HPDE6-E6E7 (cell line): ENCODE measurements at regions not wholly inside any gene's neighbourhood (a gene's known extent, or its start where the extent isn't known, plus 50 kb on each side); places are given as distances from the start of the nearest gene placed in this dataset.
"Not testable (repeated sequence)": the region's sequence is repeated elsewhere in the genome, so short reads cannot be mapped to it uniquely, and the experiment has no call there.

ENCODE experiments used
- DNase-seq: peaks from one replicate; pipeline ENCODE4 v3.0.0; 2011; ENCODE audit warnings: missing footprints; ENCODE audit errors: extremely low spot score

DNA sequence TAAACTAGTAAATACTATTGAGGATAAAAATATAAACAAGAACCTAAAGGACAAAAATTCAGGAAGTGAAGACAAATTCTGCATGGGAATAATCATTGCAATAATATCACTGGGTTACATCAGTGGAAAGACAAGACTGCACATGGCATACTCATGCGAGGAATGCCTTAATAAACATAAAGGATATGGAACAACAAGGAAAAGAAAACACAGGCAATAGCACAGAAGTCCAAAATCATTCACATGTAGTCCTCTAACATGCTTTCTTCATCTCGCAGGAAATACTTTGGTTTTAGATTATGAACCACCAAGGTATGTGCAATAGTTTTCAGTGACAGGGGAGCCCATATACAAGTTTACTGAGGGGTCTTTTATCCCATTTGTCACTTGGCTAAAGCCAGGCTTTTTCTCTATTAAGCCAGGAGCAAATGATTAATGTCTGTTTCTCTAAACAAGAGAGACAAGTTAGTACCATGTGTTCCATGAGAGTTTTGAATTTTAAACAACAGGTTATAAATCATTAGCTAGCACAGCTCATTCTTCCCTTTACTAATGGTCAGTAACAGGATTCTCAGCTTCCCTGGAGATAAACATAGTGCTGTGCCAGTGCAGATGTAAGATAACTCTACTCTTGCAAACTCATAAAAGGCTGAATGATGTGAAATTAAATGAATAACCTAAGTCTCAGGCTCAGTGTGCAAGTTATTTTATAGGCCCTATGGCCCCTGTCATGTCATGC is 353.6 kb upstream of the FSIP2 start:
- no peak for DNase-seq

DNA sequence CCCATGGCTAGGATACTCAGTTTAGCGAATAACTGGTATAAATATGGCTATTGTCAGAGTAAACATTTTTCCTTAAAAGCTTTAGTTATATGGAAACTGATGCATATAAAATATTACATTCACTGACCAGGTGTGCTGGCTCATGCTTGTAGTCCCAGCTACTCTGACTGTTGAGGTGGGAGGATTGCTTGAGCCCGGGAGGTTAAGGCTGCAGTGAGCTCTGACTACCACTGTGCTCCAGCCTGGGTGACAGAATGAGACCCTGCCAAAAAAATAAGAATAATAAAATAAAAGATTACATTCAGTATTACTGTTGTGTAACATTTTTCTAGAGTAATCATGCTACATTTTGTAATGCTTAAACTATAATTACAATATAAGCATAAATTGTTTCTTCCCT is 350.4 kb upstream of the FSIP2 start:
- DNase-seq = no peak

DNA sequence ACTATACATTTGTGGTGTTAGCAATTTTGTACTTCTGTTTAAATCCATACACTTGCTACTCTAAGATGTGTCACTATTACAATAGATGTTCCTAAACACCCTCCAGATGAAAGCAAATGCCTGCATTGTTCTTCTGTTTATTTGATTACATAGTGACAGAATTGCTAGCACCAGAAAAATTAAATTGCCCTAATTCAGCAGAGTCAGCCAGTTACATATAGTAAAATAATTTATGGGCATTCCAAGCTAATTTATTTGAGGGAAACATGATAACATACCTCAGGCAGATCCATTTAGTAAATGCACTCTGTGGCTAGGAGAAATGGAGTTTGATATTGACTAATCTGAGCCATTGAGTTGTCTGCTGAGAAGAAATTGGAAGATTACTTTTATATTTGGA is 347.1 kb upstream of the FSIP2 start:
- no peak for DNase-seq

DNA sequence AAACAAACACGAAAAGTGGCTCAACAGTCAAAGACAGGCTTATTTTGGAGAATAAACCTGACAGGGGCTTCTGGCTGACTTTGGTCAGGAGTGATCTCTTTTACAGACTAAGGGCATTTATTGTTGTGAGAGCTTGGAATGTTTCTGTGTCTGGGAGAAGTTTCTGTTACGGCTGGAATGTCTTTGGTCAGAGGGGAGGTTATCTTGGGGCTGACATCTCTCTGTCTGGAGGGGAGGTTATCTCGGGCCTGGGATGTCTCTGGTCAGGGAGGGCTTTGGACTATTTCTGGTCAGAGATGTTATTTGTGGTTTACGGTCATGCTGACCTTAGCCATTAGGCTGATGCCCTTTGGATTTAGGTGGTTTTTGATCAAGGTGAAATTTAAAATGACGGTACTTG is 345.5 kb upstream of the FSIP2 start:
- no peak for DNase-seq

DNA sequence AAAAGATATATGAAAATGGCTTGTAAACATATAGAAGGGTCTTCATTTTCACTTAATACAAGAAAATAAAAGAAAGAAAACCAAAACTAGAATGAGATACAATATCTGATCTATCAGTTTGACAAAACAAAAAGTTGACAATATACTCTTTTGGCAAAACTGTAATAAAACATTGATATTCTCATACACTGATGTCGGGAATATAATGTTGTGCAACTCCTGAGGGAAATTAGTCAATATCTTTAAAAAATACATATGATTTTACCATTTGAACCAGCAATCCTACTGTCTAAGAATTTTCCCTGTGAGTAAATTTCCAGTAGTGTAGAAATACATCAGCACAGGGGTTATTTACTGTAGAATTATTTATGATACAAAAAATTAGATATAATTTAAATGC is 336.1 kb upstream of the FSIP2 start:
- DNase-seq = no peak

DNA sequence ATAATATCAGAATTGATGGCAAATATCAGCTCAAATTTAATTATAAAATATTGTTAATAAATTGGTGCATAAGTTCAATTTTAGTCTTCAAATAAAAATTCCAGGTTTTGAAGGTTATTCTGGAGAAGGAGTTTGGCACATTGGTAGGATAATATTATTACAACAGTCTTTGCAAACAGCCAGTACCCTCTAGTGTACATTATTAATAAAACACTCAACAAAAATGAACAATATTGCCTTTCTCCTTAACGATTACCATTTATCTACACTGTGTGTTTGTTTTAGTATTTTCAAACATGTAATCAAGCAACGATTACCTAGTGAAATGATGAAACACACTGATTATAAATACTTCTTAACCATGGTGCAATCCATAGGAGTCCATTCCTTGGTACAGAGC is 334.0 kb upstream of the FSIP2 start:
- DNase-seq = no peak

DNA sequence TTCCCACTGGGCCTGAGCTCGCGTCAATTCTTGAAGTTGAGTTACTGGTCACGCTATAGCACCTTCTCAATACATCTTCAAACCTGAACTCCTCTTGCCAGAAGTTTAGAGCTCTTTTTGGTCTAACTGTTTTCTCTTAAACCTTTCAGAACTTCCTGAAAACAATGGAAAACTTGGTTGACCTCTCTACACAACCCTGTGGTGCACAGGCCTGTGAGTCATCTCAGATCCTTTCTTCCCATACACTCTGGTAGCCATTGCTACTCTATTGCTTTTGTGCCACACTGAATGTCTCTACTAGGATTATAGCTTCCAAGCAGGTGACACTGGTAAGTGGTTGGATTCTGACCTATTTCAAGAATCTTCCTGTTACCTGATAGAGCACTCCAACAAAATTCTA is 321.5 kb upstream of the FSIP2 start:
- no peak for DNase-seq

DNA sequence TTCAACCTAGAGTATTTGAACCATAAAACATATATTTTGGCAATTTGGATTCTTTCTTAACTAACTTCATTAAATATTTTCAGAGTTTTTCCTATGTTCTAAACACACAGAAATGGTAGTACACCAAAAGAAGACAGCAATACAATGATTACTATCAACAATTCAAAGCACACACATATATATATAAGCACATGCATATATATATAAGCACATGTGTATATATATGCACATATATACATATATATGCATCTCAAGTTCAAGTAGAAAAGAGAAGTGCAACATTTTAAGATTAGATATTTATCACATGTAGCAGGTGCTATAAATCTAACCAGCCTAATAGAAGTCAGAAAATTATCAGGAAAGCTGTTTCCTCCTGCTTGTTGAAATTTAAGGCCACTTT is 320.9 kb upstream of the FSIP2 start:
- no peak for DNase-seq

DNA sequence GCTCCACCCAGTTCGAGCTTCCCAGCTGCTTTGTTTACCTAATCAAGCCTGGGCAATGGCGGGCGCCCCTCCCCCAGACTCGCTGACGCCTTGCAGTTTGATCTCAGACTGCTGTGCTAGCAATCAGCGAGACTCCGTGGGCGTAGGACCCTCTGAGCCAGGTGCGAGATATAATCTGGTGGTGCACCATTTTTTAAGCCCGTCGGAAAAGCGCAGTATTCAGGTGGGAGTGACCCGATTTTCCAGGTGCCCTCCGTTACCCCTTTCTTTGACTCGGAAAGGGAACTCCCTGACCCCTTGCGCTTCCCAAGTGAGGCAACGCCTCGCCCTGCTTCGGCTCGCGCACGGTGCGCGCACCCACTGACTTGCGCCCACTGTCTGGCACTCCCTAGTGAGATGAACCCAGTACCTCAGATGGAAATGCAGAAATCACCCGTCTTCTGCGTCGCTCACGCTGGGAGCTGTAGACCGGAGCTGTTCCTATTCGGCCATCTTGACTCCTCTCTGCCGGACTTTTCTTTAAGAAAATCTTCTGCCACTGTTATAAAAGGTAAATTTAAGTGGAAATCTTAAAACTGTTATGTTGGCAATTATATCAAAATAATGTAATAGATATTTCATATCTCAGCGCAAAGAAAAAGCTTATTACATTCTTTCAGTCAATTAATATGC is 313.5 kb upstream of the FSIP2 start:
- DNase-seq = not testable (repeated sequence)

DNA sequence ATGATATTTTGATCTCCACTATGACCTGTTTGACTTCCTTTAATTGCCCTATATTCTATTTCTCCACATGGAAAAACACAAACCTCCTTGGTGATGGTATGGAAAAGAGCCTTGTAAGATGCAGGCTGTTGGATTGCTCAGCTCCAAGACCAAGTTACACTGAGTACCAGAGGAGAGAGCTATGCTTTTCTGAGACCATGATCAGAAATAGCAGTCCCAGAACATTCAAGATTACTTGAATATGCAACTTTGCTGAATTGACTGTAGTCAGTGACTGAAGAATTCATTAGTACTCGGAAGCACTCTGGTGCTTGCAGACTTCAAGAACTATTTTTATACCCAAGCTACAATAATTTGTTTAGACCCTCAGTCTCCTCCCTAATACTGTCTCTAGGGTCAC is 310.6 kb upstream of the FSIP2 start:
- DNase-seq = no peak

DNA sequence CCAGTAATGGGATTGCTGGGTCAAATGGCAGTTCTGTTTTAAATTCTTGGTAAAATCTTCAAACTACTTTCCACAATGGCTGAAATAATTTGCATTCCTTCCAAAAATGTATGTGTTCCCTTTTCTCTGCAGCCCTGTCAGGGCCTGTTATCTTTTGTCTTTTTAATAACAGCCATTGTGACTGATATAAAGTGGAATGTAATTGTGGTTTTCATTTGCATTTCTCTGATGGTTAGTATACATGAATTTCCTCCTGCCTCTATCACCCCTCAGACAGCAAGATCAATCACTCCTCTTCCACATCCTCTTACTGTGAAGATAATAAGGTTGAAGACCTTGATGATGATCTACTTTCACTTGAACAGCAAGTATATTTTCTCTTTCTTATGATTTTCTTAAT is 304.8 kb upstream of the FSIP2 start:
- peak; percentile 8 for DNase-seq

DNA sequence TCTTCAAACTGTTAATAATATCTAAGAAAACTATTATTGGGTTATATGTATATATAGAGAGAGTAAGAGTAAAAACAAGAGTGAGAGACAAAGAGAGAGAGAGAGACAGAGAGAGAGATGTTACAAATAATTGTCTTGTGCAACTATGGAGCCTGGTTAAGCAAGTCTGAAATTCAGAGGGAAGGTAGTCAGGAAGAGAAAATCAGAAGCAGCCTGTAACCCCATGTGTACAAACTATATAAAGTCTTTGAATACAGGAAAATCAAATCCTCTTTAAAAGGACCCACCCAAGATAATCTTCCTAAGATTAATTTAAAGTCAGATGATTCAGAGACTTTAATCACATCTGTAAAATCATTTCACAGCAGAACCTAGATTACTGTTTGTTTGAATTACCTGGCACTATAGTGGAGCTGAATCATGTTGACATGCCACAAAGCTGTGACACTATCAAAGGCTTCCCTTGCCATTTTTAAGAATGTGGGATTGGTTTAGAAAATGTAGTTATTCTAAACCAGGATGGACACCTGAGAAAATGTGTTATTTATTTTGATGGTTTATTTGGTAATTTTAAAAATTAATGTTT is 301.7 kb upstream of the FSIP2 start:
- DNase-seq = no peak

DNA sequence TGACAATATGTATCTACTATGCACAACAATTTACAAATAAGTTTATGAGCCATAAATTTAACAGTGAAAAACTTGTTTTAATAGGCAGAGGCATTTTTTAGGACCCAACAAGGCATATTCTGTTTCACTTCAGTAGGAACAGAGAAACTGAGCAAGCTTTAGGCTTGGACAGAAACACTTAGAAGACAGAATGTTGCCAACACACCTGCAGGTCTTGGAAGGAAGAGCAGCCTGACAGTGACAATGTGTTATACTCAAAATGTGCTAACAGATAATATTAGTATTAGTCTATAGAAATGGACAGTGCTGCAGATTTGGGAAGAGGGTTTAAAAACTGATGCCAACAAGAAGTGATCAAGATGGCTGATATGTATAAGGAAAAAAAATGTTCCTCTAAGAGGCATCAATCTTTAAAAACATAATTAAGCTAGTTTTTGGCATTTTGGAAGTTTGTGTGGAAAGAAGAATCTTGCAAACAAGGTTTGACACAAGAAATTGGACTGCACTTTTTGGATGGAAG is 297.1 kb upstream of the FSIP2 start:
- DNase-seq = no peak

DNA sequence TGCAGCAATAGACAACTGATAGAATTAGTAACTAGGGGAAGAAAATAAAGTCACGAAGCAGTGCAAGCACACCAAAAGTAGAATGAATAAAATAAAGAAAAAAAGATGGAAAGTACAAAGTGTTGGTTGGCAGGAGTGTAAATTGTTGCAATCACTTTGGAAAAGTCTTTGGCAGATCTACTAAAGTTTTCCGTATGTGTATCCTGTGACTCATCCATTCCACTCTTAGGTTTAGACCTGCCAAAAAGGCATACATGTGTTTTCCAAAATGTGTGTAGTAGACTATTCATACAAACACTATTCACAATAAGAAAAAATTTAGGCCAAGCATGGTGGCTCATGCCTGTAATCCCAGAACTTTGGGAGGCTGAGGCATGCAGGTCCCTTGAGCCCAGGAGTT is 282.1 kb upstream of the FSIP2 start:
- DNase-seq = peak; percentile 15

DNA sequence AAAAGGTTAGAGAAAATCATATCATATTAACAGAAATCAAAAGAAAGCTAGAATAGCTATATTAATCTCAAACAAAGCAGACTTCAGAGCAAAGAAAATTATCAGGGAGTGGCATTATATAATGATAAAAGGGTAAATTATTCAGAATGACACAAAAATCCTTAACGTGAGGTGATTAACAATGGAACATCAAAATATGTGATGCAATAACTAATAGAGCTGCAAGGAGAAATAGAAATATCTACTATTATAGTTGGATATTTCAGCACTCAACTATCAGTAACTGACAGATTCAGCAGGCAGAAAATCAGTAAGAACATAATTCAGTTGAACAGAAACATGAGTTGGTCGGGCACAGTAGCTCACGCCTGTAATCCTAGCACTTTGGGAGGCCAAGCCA is 275.1 kb upstream of the FSIP2 start:
- DNase-seq = no peak

DNA sequence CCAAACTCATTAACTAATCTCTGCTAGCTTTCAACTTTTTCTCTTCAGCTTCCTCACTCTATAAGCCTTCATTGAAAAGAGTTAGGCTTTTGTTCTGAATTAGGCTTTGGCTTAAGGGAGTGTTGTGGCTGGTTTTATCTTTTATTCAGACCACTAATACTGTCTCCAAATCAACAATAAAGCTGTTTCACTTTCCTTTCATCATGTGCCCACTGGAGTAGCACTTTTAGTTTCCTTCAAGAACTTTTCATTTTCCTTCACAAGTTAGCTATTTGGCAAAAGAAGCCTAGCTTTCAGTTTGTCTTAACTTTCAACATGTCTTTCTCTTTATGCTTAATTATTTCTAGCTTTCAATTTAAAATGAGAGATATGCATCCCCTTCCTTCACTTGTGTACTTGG is 271.7 kb upstream of the FSIP2 start:
- DNase-seq = no peak

DNA sequence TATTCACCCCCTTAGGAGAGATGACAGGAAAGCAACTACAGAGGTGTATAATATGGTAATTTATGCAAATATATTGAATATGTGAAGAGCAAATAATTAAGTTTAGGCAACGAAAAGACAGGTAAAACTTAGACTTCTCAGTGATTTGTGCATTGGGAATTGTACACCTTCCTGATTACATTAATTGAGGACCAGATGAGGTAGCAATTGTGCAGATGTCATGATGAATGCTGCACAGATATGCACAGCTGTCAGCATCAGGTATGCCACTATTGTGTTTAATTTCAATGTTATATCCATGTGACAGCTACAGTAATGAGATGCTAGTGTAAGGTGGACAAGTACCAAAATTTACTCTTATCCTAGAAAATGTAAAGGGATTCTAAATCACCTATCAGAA is 267.2 kb upstream of the FSIP2 start:
- DNase-seq = no peak

DNA sequence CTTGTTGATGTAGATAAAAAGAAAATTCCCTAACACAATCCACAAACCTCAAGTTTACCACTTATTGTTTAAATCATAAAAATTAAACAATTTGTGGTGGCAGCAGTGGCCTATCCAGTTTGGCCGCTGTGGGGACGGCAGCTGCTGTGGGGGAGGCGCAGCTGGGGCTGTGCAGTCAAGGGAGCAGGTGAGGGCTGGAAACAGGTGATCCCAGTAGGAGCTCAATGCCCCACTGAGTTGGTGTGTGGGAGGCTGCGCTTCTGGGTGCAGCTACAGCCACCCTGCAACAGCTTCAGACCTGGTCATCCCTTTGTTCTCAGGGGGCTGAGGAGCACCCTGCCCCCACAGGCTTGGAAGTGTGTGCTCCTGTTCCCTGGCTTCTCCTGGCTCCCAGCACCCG is 266.0 kb upstream of the FSIP2 start:
- DNase-seq = no peak

DNA sequence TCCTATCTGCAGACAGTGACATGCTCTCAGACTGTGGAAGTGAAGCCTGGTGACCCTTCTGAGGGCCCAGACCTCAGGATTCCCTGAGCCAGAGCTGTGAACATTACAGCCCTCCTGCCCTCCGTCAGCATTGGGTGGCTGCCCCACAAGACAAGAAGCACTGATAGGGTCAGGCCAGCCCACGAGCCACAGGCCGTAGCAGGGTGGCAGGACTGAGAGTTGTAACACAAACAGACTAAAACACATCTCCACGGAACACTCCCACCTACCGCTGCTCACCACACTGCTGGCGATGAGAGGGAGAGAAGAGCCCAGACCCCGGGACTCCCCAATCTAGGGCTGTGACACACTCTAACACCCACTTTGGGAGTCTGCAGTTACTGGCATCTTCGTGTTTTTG is 264.8 kb upstream of the FSIP2 start:
- DNase-seq = no peak

DNA sequence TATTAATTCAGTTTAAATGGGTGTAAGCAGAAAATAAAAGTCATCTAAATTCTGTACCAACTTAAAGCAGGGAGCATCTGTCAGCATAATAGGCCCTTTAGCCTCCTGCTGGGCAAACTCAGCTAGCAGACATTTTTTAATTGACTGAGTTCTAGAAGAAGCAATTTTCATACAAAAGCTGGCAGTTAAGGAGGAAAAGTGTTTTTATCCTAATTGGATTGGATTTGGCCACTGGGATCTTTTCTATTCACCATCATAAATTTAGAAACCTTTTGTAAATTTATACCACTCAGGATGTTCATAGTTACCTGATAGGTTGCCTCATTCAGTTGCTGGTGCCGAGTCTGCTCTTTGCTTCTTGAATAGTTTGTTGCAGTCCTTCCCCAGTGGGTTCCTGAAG is 262.7 kb upstream of the FSIP2 start:
- no peak for DNase-seq

DNA sequence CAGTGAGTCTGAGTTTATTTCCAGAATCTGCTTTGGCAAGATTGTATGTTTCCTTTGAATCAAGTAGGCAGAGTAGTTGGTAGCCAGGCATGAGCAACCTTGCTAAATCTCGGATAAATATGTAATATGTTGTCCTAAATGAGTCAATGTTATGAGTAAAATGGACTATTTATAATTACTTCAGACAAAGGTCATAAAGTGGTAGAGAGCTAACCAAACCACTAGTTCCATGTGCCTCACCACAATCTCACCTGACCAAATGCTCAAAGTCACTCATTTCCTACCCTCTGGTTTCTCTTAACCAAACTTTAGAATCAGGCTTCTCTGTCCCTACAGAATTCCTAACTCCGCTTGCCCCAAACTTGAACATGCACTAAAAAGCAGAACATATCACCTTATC is 261.2 kb upstream of the FSIP2 start:
- no peak for DNase-seq

DNA sequence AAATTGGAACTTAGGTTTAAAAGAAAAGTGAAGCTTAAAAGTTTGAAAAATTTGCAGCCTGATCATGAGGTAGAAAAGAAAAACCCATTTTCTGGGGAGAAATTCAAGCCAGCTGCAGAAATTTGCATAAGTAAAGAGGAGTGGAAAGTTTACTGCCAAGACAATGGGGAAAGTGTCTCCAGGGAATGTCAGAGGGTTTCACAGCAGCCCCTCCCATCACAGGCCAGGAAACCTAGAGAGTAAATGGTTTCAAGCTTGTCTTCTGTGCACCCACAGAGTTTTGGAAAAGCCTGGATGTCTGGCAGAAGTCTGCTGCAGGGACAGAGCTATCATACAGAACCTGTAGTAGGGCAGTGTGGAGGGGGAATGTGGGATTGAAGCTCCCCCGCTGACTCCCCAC is 254.0 kb upstream of the FSIP2 start:
- no peak for DNase-seq

DNA sequence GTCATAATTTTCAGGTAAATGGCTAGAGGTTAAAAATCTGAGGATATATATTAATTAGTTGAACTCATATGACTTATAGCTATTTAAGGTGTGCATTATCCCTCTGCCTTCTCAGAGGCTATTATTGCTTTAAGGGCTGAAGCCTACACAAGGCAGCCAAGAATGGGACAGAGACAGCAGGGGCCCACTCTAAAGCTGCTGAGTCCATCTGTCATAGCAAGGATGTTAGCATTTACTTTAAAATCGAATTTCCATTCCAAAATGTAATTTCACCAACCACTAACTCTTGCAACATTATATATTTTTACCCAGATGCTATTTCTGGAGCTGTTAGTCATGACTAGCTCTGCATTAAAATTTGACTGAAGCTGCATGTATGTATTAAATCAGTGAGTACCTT is 236.3 kb upstream of the FSIP2 start:
- no peak for DNase-seq
